Ishikawa (cell line): ENCODE measurements at regions not wholly inside any gene's neighbourhood (a gene's known extent, or its start where the extent isn't known, plus 50 kb on each side); places are given as distances from the start of the nearest gene placed in this dataset.

Experiments used
- CEBPB ChIP-seq: IDR thresholded peaks from 2 replicates; pipeline ENCODE4 v1.6.1; 2012
- CREB1 ChIP-seq: IDR thresholded peaks from 2 replicates; pipeline ENCODE4 v1.6.1; 2012; ENCODE audit warnings: low read depth
- EGR1 ChIP-seq: IDR thresholded peaks from 2 replicates; pipeline ENCODE4 v1.6.1; 2012
- EP300 ChIP-seq: IDR thresholded peaks from 2 replicates; pipeline ENCODE4 v1.6.1; 2012; ENCODE audit warnings: borderline replicate concordance
- FOXM1 ChIP-seq: IDR thresholded peaks from 2 replicates; pipeline ENCODE4 v1.6.1; 2012; ENCODE audit warnings: low read depth, borderline replicate concordance
- NFIC ChIP-seq: IDR thresholded peaks from 2 replicates; pipeline ENCODE4 v1.6.1; 2012
- RAD21 ChIP-seq: IDR thresholded peaks from 2 replicates; pipeline ENCODE4 v1.6.1; 2012; ENCODE audit warnings: low read depth
- TAF1 ChIP-seq: IDR thresholded peaks from 2 replicates; pipeline ENCODE4 v1.6.1; 2012; ENCODE audit warnings: low read depth, mild to moderate bottlenecking
- TCF12 ChIP-seq: IDR thresholded peaks from 2 replicates; pipeline ENCODE4 v1.6.1; 2012; ENCODE audit warnings: low read depth
- TEAD4 ChIP-seq: IDR thresholded peaks from 2 replicates; pipeline ENCODE4 v1.6.1; 2012
- YY1 ChIP-seq: IDR thresholded peaks from 2 replicates; pipeline ENCODE4 v1.6.1; 2012; ENCODE audit warnings: low read depth
- ZBTB7A ChIP-seq: IDR thresholded peaks from 2 replicates; pipeline ENCODE4 v1.6.1; 2012; ENCODE audit warnings: low read depth
- TF ChIP-seq, protein P1 (sequence below): IDR thresholded peaks from 2 replicates; pipeline ENCODE4 v1.6.1; 2012; ENCODE audit warnings: low read depth, mild to moderate bottlenecking
- TF ChIP-seq, protein P2 (sequence below): IDR thresholded peaks from 2 replicates; pipeline ENCODE4 v1.6.1; 2012
- TF ChIP-seq, protein P3 (sequence below): IDR thresholded peaks from 2 replicates; pipeline ENCODE4 v1.6.1; 2012

DNA sequence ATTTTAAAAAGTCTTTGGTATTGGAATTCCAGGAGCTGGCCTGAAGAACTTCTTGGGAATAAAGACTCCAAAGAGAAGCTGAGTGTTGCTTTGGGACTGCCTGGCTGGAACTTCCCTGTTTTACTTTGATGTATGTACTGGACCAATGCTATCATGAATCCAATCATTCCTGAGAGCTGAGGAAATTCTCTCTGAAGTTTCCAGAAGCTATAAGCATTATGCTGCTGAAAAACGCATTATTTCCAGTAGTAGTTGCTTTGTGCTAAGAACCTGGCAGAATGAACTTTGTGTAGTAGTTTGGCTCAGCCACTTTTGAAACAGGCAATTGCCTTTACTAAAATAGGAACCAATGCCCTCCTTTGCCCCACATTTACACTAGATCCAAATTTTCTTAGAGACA lies 260.7 kb downstream of the HLX start:
- TF ChIP-seq RAD21: no peak
- no peak for TF ChIP-seq EGR1
- TF ChIP-seq FOXM1: no peak
- no peak for TF ChIP-seq ZBTB7A
- no peak for TF ChIP-seq TEAD4
- no peak for TF ChIP-seq TCF12
- no peak for TF ChIP-seq CREB1
- TF ChIP-seq, protein P1, sequence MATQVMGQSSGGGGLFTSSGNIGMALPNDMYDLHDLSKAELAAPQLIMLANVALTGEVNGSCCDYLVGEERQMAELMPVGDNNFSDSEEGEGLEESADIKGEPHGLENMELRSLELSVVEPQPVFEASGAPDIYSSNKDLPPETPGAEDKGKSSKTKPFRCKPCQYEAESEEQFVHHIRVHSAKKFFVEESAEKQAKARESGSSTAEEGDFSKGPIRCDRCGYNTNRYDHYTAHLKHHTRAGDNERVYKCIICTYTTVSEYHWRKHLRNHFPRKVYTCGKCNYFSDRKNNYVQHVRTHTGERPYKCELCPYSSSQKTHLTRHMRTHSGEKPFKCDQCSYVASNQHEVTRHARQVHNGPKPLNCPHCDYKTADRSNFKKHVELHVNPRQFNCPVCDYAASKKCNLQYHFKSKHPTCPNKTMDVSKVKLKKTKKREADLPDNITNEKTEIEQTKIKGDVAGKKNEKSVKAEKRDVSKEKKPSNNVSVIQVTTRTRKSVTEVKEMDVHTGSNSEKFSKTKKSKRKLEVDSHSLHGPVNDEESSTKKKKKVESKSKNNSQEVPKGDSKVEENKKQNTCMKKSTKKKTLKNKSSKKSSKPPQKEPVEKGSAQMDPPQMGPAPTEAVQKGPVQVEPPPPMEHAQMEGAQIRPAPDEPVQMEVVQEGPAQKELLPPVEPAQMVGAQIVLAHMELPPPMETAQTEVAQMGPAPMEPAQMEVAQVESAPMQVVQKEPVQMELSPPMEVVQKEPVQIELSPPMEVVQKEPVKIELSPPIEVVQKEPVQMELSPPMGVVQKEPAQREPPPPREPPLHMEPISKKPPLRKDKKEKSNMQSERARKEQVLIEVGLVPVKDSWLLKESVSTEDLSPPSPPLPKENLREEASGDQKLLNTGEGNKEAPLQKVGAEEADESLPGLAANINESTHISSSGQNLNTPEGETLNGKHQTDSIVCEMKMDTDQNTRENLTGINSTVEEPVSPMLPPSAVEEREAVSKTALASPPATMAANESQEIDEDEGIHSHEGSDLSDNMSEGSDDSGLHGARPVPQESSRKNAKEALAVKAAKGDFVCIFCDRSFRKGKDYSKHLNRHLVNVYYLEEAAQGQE: no peak
- TF ChIP-seq, protein P2, sequence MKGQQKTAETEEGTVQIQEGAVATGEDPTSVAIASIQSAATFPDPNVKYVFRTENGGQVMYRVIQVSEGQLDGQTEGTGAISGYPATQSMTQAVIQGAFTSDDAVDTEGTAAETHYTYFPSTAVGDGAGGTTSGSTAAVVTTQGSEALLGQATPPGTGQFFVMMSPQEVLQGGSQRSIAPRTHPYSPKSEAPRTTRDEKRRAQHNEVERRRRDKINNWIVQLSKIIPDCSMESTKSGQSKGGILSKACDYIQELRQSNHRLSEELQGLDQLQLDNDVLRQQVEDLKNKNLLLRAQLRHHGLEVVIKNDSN: no peak
- no peak for TF ChIP-seq EP300
- TF ChIP-seq NFIC: no peak
- no peak for TF ChIP-seq YY1
- TF ChIP-seq TAF1: no peak
- TF ChIP-seq CEBPB: no peak
- TF ChIP-seq, protein P3, sequence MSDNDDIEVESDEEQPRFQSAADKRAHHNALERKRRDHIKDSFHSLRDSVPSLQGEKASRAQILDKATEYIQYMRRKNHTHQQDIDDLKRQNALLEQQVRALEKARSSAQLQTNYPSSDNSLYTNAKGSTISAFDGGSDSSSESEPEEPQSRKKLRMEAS: no peak

DNA sequence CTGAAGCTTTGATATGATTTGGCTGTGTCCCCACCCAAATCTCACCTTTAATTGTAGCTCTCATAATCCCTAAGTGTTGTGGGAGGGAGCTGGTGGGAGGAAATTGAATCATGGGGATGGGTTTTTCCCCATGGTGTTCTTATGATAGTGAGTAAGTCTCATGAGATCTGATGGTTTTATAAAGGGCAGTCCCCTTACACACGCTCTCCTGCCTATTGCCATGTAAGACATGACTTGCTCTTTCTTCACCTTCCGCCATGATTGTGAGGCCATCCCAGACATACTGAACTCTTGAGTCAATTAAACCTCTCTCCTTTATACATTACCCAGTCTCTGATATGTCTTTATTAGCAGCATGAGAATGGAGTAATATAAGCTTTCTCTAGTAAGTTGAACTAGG lies 261.9 kb downstream of the HLX start:
- no peak for TF ChIP-seq EP300
- TF ChIP-seq, protein P3: no peak
- TF ChIP-seq, protein P1: no peak
- no peak for TF ChIP-seq RAD21
- TF ChIP-seq CEBPB: no peak
- no peak for TF ChIP-seq NFIC
- no peak for TF ChIP-seq EGR1
- TF ChIP-seq, protein P2: no peak
- no peak for TF ChIP-seq TEAD4
- TF ChIP-seq YY1: no peak
- no peak for TF ChIP-seq TCF12
- no peak for TF ChIP-seq CREB1
- no peak for TF ChIP-seq FOXM1
- TF ChIP-seq TAF1: no peak
- no peak for TF ChIP-seq ZBTB7A

DNA sequence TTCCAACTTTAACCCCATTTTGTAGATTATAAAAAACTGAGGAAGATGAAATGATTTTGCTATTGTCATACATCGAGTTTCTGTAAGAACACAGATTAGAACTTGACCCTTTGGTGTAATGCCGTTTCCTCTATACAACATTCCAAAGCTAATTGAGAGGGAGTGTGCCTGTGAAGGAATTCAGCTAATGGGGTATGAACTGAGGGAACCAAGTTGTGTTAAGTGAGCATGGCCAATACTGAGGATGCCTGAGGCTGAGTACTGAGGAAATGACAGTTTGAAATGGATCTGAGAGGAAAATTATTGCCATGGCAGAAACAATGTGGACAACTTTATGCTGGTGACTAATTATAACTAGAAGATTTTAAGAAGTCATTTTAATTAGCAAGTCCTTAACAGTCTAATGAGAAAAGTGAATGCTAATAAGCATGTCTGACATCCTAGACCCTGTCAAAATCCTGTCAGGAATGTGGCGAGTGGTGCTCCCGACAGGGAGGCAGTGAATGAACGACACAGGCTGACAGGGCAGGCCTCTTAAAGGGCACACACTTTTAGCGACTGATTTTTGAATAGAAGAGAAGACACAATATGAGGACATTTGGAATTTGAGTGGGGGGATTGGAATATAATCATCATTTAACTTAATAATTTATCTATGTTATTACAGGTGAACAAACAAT lies 262.5 kb downstream of the HLX start:
- no peak for TF ChIP-seq RAD21
- TF ChIP-seq FOXM1: no peak
- TF ChIP-seq TEAD4: no peak
- TF ChIP-seq CREB1: no peak
- TF ChIP-seq, protein P2: no peak
- no peak for TF ChIP-seq NFIC
- TF ChIP-seq TCF12: no peak
- TF ChIP-seq, protein P1: no peak

DNA sequence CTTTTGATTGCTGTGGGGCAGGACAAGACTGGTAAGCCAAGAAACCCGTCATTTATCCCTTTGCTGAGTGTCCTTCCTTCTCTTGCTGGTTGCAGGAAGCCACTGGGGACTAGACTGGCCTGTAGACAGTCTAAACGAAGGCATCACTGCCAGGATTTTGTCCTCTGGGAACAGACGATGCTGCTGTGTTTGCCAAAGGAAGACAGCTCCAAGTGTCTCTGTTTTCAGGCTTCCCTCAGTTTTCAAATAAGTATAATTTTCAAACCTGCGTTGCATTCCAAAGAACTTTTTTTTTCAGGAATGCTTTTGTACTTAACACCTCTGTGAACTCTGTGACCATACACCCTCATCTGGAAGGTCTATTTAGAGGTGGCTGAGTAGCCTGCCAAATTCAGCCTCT lies 269.4 kb downstream of the HLX start:
- TF ChIP-seq FOXM1: no peak
- no peak for TF ChIP-seq NFIC
- no peak for TF ChIP-seq RAD21
- TF ChIP-seq CEBPB: no peak
- TF ChIP-seq TEAD4: no peak
- no peak for TF ChIP-seq CREB1
- TF ChIP-seq EP300: no peak
- TF ChIP-seq, protein P2: no peak
- TF ChIP-seq TCF12: no peak
- TF ChIP-seq, protein P1: no peak
